HG02884 (cell line): ENCODE measurements at regions not wholly inside any gene's neighbourhood (a gene's known extent, or its start where the extent isn't known, plus 50 kb on each side); places are given as distances from the start of the nearest gene placed in this dataset.

Source experiments
- ATAC-seq: cut with Tn5 transposase; IDR thresholded peaks from one replicate; pipeline ENCODE4 v1.9.1; 2021; ENCODE audit warnings: mild to moderate bottlenecking, moderate library complexity; ENCODE audit not compliant: unreplicated experiment

DNA sequence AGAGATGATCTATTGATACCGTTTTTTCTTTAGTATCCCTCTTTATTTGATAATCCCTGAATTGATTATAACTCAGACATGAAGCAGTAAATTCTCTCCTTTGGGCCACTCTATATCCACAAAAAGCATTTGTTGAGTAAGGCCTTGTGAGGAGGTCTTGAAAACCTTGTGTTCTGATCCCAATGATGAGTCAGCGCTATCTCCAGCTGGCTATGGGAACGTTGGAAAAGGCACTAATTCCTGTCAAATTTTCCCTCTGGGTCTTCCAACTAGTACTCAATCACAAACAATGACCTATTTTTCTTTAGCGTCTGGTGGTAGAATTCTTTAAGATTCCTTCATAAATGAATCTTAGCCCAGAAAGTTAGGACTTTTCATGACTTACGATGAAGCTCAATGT, 168.4 kb upstream of the LRIG3 start:
- no peak for ATAC-seq

DNA sequence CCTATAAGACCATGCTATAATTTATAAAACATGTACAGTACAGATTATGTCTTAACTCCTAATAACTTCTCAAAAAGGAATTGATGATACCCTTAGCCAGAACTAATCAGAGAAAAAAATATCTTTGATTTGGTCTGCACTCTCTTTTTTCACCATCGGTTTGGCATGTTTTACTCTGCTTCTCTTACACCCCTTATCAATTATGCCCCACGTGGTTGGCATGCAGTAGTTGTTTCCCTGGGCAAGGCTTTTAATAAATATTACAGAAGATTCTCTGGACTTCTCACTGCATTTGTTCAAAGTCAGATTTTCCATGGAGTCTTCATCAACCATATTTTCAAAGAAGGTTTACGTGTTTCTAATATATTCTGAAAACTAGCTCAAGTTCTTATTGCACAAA, 167.4 kb upstream of the LRIG3 start:
- ATAC-seq = no peak

DNA sequence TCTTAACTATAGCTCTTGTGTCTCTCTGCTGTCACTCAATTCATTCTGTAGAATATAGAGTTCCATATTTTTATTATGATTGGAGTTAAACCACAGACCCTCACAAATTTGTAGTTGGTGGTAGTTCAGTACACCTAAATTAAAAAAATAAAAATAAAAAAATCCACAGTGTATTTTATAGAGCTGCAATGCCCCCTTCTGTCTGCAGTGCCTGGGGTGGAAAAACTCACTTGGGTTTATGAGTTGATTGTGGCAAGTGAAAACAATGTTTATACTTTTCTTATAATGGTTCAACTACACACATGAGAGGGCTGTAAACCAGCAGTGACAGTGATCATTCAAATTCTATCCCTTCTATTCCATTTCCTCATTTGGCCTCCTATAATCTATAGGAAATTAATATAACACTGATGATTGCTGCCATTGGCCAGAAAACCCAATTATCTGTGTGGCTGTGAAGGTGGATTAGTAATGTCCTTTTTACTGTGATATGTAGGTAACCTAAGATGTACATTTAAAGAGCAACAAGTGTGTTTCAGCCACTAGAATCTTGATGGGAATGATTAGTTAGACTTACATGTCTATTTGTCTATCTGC, 166.9 kb upstream of the LRIG3 start:
- no peak for ATAC-seq

DNA sequence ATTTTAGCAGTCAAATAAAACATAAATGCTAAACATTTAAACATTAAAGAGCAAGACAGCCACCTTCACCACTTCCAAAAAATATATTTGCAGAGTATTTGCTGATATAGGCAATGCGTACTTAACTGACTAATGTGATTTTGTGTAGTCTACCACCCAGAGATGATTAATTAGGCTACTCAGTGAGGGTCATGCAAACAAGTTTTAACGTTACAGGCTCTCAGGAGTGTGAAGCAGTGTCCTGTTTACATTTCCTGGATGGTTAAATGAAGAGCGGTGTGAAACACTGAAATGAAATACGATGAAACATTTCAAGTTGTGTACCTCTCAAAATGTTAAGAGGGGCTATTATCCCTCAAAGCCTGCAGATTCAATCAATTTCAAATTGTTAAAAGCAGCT, 165.8 kb upstream of the LRIG3 start:
- no peak for ATAC-seq

DNA sequence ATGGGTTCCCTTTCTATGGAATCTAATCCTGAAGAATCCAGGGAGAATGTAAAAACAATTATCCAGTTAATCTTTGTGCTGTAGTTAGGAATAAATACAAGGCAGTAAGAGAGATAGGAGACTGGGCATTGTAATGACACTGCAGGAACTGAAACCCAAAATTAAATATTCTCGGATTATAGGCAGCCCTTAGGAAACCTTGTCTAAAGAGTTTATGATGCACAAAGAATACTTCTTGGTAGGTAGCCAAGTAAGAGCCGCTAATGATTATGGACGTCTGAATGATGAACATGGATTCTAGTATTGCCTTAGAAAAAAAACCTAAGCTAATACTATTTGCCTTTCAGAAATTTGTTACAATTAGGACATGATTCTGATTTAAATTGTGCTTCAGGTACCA, 165.4 kb upstream of the LRIG3 start:
- no peak for ATAC-seq

DNA sequence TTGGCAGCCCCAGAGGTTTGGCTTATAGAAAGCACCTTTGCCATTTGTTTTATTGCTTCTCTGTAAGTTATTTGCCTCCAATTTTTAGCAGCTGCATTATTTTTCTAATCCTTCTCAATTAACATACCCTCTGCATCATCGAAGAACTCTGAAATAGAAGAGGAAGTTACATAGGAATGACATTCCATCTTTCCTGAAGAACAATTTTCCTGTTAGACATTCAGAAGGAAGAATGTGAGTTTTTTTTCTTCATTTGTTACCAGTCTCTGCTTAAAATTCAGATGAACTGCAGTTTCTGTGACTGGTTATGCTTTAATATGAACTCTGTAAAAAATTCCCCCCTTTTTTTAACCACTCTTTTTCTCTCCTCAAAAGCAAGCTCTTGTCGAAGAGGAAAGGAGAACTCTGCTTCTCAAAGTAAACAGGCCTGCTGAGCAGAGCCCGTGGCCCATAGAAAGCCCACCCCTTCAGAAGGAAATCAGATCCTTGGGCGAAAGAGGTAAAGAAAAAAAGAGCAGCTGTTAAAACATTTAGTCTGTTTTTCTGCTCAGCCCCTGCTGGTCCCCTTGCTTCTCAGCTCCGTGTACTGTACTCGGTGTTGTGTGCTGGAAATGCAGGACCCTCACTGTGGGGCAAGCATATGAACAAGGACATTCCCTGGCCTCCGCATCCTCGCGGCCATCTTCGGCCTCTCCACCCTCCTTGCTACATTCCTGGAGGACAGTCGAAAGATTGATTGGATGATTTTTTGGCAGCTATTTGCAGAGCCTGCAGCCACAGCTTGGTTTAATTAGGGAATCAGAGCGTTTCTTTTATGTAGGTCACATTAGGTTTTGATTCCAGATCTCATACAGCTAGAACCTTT, 164.4 kb upstream of the LRIG3 start:
- no peak for ATAC-seq

DNA sequence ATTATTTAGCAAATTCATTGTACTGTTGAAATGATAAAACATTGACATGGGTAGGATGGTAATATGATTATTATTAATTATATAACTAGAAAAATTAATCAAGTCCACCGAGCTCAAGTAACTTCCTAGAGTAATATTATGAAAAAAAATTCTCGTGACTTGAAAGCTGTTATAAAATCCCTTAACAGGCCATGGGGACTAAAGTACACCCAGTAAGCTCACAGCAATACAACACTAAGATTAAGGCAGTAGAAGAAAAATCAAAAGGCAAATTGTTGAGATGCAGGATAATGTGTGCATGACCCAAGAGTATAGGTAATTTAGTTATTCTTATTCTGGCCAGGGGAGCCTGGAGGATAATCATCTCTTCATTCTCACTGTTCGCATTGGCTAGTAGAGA, 162.6 kb upstream of the LRIG3 start:
- ATAC-seq = no peak

GRCh38 chr12:59080101-59080500, 159.8 kb upstream of the LRIG3 start:
- no peak for ATAC-seq

- no peak for ATAC-seq
Observed at GRCh38 chr12:59079472-59079871, 159.2 kb upstream of the LRIG3 start.

DNA sequence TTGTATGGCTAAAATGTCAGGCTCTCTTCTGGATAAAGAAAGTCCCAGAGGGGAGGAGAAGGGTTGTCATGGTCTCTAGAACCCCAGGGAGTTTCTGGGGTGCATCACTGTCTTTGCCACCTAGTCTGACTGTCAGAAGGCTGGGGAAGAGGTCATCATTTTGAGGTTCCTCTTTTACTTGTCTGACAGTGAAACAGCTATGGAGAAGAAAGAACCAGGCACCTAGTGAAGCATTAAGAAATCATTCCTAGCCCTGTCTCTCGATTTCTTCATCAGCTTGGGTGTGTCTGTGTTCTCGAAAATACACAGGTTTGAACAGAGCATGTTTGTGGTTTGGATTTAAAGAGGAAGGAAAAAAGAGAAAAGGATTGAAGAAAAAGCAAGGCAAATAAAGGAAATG, 158.7 kb upstream of the LRIG3 start:
- ATAC-seq = no peak

GRCh38 chr12:59077575-59078426, 157.5 kb upstream of the LRIG3 start:
- ATAC-seq = no peak

GRCh38 chr12:59077153-59077552, 156.8 kb upstream of the LRIG3 start:
- no peak for ATAC-seq

DNA sequence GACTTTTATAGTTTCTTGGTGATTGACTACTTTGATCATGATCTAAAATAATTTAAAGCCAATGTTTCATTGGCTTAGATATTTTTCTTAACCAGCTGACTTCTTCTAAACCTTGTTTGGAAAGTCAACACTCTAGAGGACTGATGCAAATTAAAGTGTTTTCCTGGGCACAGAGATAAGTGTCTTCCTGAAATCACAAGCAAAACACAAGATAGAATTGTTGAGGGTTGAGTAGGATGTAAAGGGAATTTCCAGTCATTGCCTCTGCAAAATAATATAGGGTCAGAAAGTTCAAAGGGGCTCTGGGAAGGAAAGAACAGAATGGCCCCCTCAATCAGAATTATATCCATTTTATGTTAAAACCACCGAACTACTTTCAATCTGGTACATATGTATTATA, 156.3 kb upstream of the LRIG3 start:
- ATAC-seq = no peak

GRCh38 chr12:59075968-59076490, 155.7 kb upstream of the LRIG3 start:
- no peak for ATAC-seq

DNA sequence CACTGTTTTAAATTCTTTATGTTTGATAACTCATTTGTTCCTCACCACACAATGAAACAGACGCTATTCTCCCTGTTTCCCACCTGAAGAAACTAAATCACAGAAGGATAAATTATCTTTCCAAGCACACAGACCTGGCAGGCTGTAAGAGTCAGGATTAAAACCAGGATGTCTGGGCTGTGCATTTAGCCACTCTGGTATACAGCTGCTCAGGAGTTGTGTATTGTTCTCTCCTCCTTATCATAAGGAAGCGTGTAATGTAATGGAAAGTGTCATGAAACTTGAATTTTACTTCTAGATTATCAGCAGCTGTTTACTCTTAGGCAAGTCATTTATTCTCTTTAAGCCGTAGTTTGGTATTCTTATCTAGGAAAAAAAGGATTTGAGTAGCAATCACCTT, 154.8 kb upstream of the LRIG3 start:
- no peak for ATAC-seq

DNA sequence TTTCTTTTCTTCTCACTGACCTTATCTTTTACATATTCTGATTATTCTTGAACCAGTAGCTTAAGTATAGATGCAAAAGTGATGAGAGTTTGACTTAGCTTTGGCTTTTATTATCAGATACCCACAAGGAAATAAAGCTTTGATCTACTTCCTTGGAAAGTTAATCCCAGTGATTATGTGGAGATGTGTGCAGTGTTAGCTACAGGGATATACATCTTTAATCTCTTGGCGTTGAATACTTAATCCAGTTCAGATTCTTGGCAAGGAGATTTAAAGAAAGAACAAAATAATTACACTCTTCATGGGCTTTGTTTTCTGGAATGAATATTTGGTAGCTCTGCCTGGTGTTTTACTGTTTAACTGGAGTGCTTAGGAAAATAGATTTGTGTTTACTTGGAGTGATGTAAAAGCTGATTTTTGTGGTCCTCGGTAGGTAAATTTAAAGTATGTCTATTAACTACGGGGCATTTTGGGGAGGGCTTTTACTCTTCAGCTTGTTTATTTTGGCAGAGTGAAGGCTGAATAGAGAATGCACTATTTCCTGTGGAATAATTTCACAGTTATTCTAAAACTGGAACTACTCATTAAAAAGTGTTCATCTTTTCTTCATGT, 150.1 kb upstream of the LRIG3 start:
- ATAC-seq = no peak

DNA sequence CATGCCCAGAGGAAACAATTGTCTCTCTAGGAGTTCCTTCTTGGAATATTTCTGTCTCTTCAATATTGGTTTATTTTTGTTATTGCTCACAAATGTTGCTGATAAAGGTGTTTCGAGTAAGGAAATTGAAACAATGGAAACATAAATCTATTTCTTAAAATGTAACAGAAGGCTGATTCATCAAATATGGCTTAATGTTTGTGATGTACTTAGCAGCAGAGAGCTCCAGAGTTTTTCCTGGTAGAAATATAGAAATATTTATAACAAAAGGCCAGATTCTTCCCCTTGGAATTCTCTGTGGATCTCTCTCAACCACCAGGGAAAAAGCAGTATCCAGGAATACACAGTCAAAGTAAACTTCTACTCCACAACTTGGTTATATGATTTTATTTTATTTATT, 149.2 kb upstream of the LRIG3 start:
- no peak for ATAC-seq

- ATAC-seq = no peak
Observed at GRCh38 chr12:59068436-59068835, 148.1 kb upstream of the LRIG3 start.

- no peak for ATAC-seq
Observed at GRCh38 chr12:59067083-59067482, 146.8 kb upstream of the LRIG3 start.

GRCh38 chr12:59066445-59066844, 146.1 kb upstream of the LRIG3 start:
- ATAC-seq = no peak
